ENCODE measurements at regions not wholly inside any gene's neighbourhood (a gene's known extent, or its start where the extent isn't known, plus 50 kb on each side); places are given as distances from the start of the nearest gene placed in this dataset.

- Mint-ChIP-seq H3K9me3 (peaks cover 0 to 6% of the 10 kb centered on the region in 2 experiments; a peak in 3 of 5 replicates), H3K4me1 (no peaks in the 10 kb centered on the region), H3K4me3 (no peak overlapping the region), H3K36me3 (ENCODE audit: insufficient read depth in 1 of 3, low read depth in 3 of 3) (no peaks in the 10 kb centered on the region), H3K27ac (no peak overlapping the region), H3K27me3 (ENCODE audit: low read depth) (no peaks in the 10 kb centered on the region)
- Histone ChIP-seq H4K5ac (ENCODE audit: insufficient read length, low read depth, low read length) (no peak overlapping the region), H3K23me2 (ENCODE audit: insufficient read length, low read depth, low read length, poor library complexity, severe bottlenecking) (no peaks in the 10 kb centered on the region), H3K18ac (ENCODE audit: insufficient read length, low read depth, low read length) (no peak overlapping the region), H3K14ac (ENCODE audit: insufficient read depth, low read length) (no peak overlapping the region), H2BK20ac (ENCODE audit: low read depth, low read length, poor library complexity, severe bottlenecking) (no peak overlapping the region), H4K8ac (replicated peaks; ENCODE audit: insufficient read length, low read depth, low read length) (no peak overlapping the region), H3K4ac (ENCODE audit: low read depth, low read length) (no peak overlapping the region), H3K79me2 (ENCODE audit: insufficient read depth, low read length) (no peaks in the 10 kb centered on the region), H4K20me1 (ENCODE audit: control insufficient read depth, insufficient read depth, insufficient read length) (no peaks in the 10 kb centered on the region), H3K56ac (ENCODE audit: insufficient read length, low read depth, low read length) (no peak overlapping the region), H3K27me3 (ENCODE audit: insufficient read depth, low read length) (no peaks in the 10 kb centered on the region), H2BK12ac (ENCODE audit: insufficient read length, low read depth, low read length) (no peak overlapping the region), H3K23ac (ENCODE audit: insufficient read length, low read depth, low read length) (no peak overlapping the region), H3K9ac (ENCODE audit: extremely low read depth, insufficient read length, low read length) (no peak overlapping the region), H3K4me1 (ENCODE audit: insufficient read depth, low read length) (no peaks in the 10 kb centered on the region), H2AFZ (ENCODE audit: low read length) (no peak overlapping the region), H3K79me1 (ENCODE audit: insufficient read depth, low read depth, low read length, poor library complexity, severe bottlenecking) (no peaks in the 10 kb centered on the region), H3K9me3 (ENCODE audit: control insufficient read depth, low read depth, low read length) (no peaks in the 10 kb centered on the region), H2AK5ac (ENCODE audit: insufficient read length, low read length) (no peak overlapping the region), H2BK15ac (ENCODE audit: low read depth, low read length) (no peak overlapping the region), H3K4me2 (ENCODE audit: insufficient read depth, insufficient read length, low read length) (no peak overlapping the region), H2BK5ac (ENCODE audit: insufficient read length, low read length) (no peak overlapping the region), H4K91ac (ENCODE audit: insufficient read length, low read depth, low read length) (no peak overlapping the region), H3K27ac (ENCODE audit: insufficient read length, low read depth, low read length) (no peak overlapping the region), H3T11ph (ENCODE audit: low read length) (no peak overlapping the region), H2BK120ac (ENCODE audit: low read depth, low read length, poor library complexity, severe bottlenecking) (no peak overlapping the region)
- TF ChIP-seq CTCF (conservative IDR thresholded peaks at IDR 0.05): no peak
- no peak for DNase-seq
Observed at GRCh38 chr4:103895876-103896465, 176.2 kb upstream of the TACR3 start.

All from H9 (cell line).